DND-41 (cell line): ENCODE measurements at regions not wholly inside any gene's neighbourhood (a gene's known extent, or its start where the extent isn't known, plus 50 kb on each side); places are given as distances from the start of the nearest gene placed in this dataset.

Experiments used
- CTCF ChIP-seq: IDR thresholded peaks from 2 replicates; pipeline ENCODE4 v1.5.1; 2012; ENCODE audit warnings: borderline replicate concordance, low read length, moderate library complexity, mild to moderate bottlenecking; ENCODE audit not compliant: poor library complexity, severe bottlenecking; ENCODE audit errors: extremely low read depth
- EZH2 ChIP-seq: IDR thresholded peaks from 3 replicates; pipeline ENCODE4 v1.6.1; 2012; ENCODE audit warnings: borderline replicate concordance, low read depth, mild to moderate bottlenecking, moderate library complexity, low read length, inconsistent platforms; ENCODE audit not compliant: severe bottlenecking

GRCh38 chr2:134178138-134178877 is 75.6 kb upstream of the MGAT5 start:
- TF ChIP-seq CTCF (no peak), EZH2 (no peak)
